ENCODE measurements at regions not wholly inside any gene's neighbourhood (a gene's known extent, or its start where the extent isn't known, plus 50 kb on each side); places are given as distances from the start of the nearest gene placed in this dataset.
"Not testable (repeated sequence)": the region's sequence is repeated elsewhere in the genome, so short reads cannot be mapped to it uniquely, and the experiment has no call there.

- intact Hi-C loops (cut with micrococcal nuclease; ENCODE audit: unreplicated experiment) = no loop called here
- DNase-seq (ENCODE audit: low spot score) = no peak
- BruUV-seq (replicated peaks) = no TSS peak
- CTCF ChIA-PET = no interaction called here
- TF ChIP-seq CTCF (conservative IDR thresholded peaks at IDR 0.05; ENCODE audit: low read depth, low read length) (no peak), EZH2 (IDR thresholded peaks at IDR 0.05; ENCODE audit: borderline replicate concordance, low read depth, low read length, poor library complexity, severe bottlenecking) (no peak)
- POLR2A ChIA-PET (ENCODE audit: low non-redundant PET) = no interaction called here
- Histone ChIP-seq H3K36me3 (ENCODE audit: insufficient read depth, low read length, poor library complexity, severe bottlenecking) (no peaks in the 10 kb centered on the region), H3K4me1 (ENCODE audit: insufficient read depth, low read length, poor library complexity, severe bottlenecking) (no peaks in the 10 kb centered on the region), H3K9me3 (ENCODE audit: low read depth, low read length, poor library complexity, severe bottlenecking) (no peaks in the 10 kb centered on the region), H3K27ac (ENCODE audit: low read depth, low read length, poor library complexity, severe bottlenecking) (no peak overlapping the region), H3K4me3 (ENCODE audit: low read depth, low read length, poor library complexity, severe bottlenecking) (no peak overlapping the region), H3K27me3 (replicated peaks; ENCODE audit: insufficient read depth, low read depth, low read length, poor library complexity) (no peaks in the 10 kb centered on the region)
Observed at GRCh38 chr5:25090854-25091253, 446.1 kb upstream of the CDH10 start.

GRCh38 chr5:25090275-25090674 lies 445.5 kb upstream of the CDH10 start:
- Histone ChIP-seq H3K27me3 (replicated peaks; ENCODE audit: insufficient read depth, low read depth, low read length, poor library complexity) (no peaks in the 10 kb centered on the region), H3K27ac (ENCODE audit: low read depth, low read length, poor library complexity, severe bottlenecking) (no peak overlapping the region), H3K9me3 (ENCODE audit: low read depth, low read length, poor library complexity, severe bottlenecking) (no peaks in the 10 kb centered on the region), H3K4me3 (ENCODE audit: low read depth, low read length, poor library complexity, severe bottlenecking) (no peak overlapping the region), H3K4me1 (ENCODE audit: insufficient read depth, low read length, poor library complexity, severe bottlenecking) (no peaks in the 10 kb centered on the region), H3K36me3 (ENCODE audit: insufficient read depth, low read length, poor library complexity, severe bottlenecking) (no peaks in the 10 kb centered on the region)
- intact Hi-C loops (cut with micrococcal nuclease; ENCODE audit: unreplicated experiment) = no loop called here
- TF ChIP-seq EZH2 (IDR thresholded peaks at IDR 0.05; ENCODE audit: borderline replicate concordance, low read depth, low read length, poor library complexity, severe bottlenecking) (no peak), CTCF (conservative IDR thresholded peaks at IDR 0.05; ENCODE audit: low read depth, low read length) (no peak)
- no peak for DNase-seq (ENCODE audit: low spot score)
- CTCF ChIA-PET = no interaction called here
- no TSS peak for BruUV-seq (replicated peaks)
- POLR2A ChIA-PET (ENCODE audit: low non-redundant PET) = no interaction called here

GRCh38 chr5:25088689-25089088 lies 443.9 kb upstream of the CDH10 start:
- intact Hi-C loops (cut with micrococcal nuclease; ENCODE audit: unreplicated experiment); CTCF ChIA-PET; POLR2A ChIA-PET (ENCODE audit: low non-redundant PET): not testable (repeated sequence)

GRCh38 chr5:25083261-25083660 lies 438.5 kb upstream of the CDH10 start:
- BruUV-seq (replicated peaks); DNase-seq (ENCODE audit: low spot score); H3K27ac ChIP-seq (ENCODE audit: low read depth, low read length, poor library complexity, severe bottlenecking); POLR2A ChIA-PET (ENCODE audit: low non-redundant PET); CTCF ChIA-PET; H3K27me3 ChIP-seq (replicated peaks; ENCODE audit: insufficient read depth, low read depth, low read length, poor library complexity); H3K9me3 ChIP-seq (ENCODE audit: low read depth, low read length, poor library complexity, severe bottlenecking); H3K36me3 ChIP-seq (ENCODE audit: insufficient read depth, low read length, poor library complexity, severe bottlenecking); H3K4me3 ChIP-seq (ENCODE audit: low read depth, low read length, poor library complexity, severe bottlenecking); H3K4me1 ChIP-seq (ENCODE audit: insufficient read depth, low read length, poor library complexity, severe bottlenecking); intact Hi-C loops (cut with micrococcal nuclease; ENCODE audit: unreplicated experiment): not testable (repeated sequence)

More at GRCh38 chr5:25088689-25089088, 443.9 kb upstream of the CDH10 start:
- H3K27ac ChIP-seq (ENCODE audit: low read depth, low read length, poor library complexity, severe bottlenecking); H3K36me3 ChIP-seq (ENCODE audit: insufficient read depth, low read length, poor library complexity, severe bottlenecking); H3K9me3 ChIP-seq (ENCODE audit: low read depth, low read length, poor library complexity, severe bottlenecking); BruUV-seq (replicated peaks); H3K4me1 ChIP-seq (ENCODE audit: insufficient read depth, low read length, poor library complexity, severe bottlenecking); H3K4me3 ChIP-seq (ENCODE audit: low read depth, low read length, poor library complexity, severe bottlenecking); DNase-seq (ENCODE audit: low spot score); H3K27me3 ChIP-seq (replicated peaks; ENCODE audit: insufficient read depth, low read depth, low read length, poor library complexity): not testable (repeated sequence)

Data from A673 (cell line).